GM12892 (cell line): ENCODE measurements at regions not wholly inside any gene's neighbourhood (a gene's known extent, or its start where the extent isn't known, plus 50 kb on each side); places are given as distances from the start of the nearest gene placed in this dataset.
"Not testable (repeated sequence)": the region's sequence is repeated elsewhere in the genome, so short reads cannot be mapped to it uniquely, and the experiment has no call there.

ENCODE experiments used
- DNase-seq: peaks from one replicate; pipeline ENCODE4 v3.0.0; 2011; ENCODE audit not compliant: insufficient read length
- FAIRE-seq: peaks from 2 replicates; lab custom pipeline; 2011; peaks lifted over from hg19 to GRCh38; lab: Jason Lieb, UNC
- POLR2A ChIP-seq: IDR thresholded peaks from 2 replicates; pipeline ENCODE4 v1.6.1; 2011; ENCODE audit warnings: low read depth, low read length, control low read depth
- POLR2AphosphoS5 ChIP-seq: IDR thresholded peaks from 2 replicates; pipeline ENCODE4 v1.6.1; 2011; ENCODE audit warnings: low read depth, low read length, control low read depth
- TAF1 ChIP-seq: IDR thresholded peaks from 2 replicates; pipeline ENCODE4 v1.6.1; 2011; ENCODE audit warnings: low read depth, mild to moderate bottlenecking, control low read depth, low read length, borderline replicate concordance

DNA sequence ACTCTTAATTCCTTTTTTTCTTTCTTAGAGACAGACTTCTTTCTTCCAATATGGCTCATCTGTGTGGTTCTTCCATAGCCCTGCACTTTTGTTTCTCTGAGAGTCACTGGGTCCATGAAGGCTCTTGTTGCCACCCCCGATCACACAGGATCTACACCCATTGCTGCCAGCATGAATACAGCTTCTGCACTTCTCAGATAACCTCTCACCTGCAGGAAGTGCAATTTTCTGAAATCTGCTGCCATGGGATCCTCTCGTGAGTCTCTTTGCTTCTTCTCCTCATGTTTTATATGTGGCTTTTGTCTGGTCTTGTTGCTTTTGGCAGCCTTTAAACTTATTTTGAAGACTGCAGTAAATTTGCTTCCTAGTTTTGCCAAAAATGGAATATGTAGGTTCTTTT, 171.2 kb downstream of the TMEM167A start:
- DNase-seq (no peak), FAIRE-seq (no peak)
- no peak for TF ChIP-seq POLR2AphosphoS5
- no peak for TF ChIP-seq POLR2A
- no peak for TF ChIP-seq TAF1

DNA sequence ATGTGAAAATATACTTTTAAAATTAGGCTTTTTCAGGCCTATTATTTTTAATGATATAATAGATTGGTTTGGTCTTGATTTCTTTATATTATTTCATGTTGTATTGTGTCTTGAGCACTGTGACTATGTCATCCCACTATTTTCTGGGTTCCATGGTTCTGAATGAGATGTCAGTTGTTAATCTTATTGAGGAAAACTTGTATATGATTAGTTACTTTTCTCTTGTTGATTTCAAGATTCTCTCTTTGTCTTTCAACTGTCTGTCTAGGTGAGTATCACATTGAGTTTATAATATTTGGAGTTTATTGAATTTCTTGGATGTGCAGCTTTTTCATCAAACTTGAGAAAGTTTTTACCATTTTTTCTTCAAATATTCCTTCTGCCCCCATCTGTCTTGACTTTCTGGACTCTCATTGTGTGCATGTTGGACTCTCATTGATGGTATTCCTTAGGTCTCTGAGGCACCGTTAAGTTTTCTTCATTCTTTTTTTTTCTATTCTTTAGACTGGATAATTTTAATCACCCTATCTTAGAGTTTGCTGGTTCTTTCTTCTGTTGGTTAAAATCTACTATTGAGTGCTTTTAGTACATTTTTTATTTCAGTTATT, 175.8 kb downstream of the TMEM167A start:
- TF ChIP-seq TAF1: no peak
- no peak for TF ChIP-seq POLR2A
- no peak for TF ChIP-seq POLR2AphosphoS5
- DNase-seq: no peak
- FAIRE-seq: no peak

DNA sequence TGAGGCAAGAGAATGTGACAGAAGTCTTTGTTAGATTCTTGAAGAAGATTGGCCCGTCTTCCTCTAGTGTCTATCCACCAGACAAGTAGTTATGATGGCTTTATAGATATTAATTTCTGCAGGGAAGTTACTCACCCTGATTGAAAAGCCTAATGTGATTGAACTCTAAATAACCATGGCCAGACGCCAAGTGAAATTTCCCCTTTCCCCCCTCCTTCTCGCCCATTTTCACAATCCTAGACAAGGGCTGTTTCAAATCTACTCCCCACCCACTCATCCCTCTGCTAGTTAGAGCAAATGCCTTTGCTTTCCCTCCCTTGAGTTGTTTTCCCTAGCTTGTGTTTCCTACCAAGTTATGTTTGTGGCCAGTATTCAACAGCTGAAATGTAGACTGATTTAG, 182.5 kb downstream of the TMEM167A start:
- DNase-seq: no peak
- no peak for FAIRE-seq
- TF ChIP-seq POLR2A: no peak
- TF ChIP-seq POLR2AphosphoS5: no peak
- no peak for TF ChIP-seq TAF1

- FAIRE-seq (no peak), DNase-seq (no peak)
- TF ChIP-seq POLR2A: no peak
- TF ChIP-seq TAF1: no peak
- TF ChIP-seq POLR2AphosphoS5: no peak
These were observed 188.1 kb downstream of the TMEM167A start for GRCh38 chr5:82889088-82889487.

DNA sequence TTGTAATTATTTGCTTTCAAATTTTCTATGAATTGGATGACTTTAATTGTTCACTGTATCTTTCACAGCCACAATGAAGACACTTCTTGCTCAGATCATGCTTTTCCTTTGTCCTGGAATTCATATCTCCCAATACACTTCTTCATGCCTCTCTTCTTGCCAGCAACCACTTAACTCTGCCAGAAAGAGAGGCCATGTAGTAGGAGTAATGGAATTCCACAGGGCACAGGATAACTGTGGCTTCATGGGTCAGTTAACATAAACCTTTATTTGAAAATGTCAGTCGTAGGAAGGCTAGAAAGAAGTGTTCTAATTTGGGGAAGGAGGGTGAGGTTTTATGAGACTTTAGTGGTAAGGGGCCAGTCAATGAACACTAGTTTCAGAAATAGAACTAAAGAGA, 190.3 kb downstream of the TMEM167A start:
- DNase-seq (no peak), FAIRE-seq (peak; percentile 65)
- no peak for TF ChIP-seq POLR2A
- TF ChIP-seq POLR2AphosphoS5: no peak
- no peak for TF ChIP-seq TAF1

DNA sequence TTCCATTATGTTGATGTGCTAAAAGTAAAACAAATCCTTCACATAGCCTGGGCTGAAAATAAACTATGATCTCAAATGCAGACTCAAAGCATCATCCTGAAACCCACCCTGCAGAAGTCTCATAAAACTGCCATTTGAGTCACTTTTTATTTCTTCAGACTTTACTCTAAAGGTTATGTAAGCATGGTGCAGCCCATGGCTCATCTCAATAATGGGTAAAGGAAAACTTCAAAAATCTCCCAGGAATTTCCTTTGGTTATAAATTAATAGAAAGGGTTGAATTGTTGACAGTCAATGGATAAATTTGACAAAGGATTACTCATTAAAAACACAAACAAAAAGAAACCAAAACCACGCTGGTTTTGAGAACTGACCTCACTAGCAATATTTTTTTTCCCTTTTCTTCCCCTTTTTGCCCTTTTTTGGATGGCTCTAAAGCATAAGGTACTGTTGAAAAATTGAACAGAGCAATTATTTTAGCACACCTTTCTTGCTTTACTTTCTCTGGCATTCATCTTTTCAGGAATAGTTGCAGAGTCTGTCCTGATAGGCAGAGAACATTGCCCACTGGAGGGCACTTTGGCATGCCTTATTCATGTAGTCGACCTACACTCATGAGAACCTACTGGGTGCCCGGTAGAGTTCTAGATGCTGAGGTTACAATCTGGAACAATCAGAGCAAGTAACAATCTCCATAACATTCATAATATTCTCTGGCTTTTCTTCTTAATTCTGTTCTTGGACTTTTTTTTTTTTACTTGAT, 191.4 kb downstream of the TMEM167A start:
- FAIRE-seq (peak; percentile 78), DNase-seq (no peak)
- TF ChIP-seq TAF1 (no peak), POLR2A (no peak), POLR2AphosphoS5 (no peak)

DNA sequence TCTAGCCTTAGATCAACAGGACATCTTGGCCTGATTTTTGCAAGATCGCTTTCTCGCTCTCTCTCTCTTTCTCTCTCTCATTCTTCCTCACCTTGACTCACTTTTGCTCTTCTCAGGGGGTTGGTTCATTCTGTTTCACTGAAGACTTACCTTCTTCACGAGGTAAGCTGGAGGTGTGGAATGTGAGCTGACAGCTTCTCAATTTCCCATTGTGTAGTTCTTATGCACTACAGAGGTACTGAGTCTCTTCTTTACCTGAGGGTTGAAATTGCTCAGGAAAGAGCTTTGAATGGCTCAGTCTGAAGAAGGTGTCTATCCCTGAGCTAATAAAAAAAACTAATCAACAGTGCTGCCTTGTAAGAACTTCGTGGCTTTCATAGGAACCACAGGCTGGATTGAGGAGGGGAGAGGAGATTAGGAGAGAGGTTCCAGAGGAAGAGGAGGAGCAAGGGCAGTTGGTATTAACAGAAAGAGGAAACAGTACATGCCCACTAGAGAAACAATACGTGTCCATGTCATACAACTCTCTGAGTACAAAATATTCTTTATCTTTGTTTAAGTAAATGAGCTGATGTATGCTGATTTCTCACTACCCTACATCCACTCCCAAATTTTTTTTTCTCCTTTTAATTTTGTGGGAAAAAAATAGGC, 192.2 kb downstream of the TMEM167A start:
- FAIRE-seq (no peak), DNase-seq (no peak)
- TF ChIP-seq TAF1: no peak
- TF ChIP-seq POLR2A: no peak
- no peak for TF ChIP-seq POLR2AphosphoS5

DNA sequence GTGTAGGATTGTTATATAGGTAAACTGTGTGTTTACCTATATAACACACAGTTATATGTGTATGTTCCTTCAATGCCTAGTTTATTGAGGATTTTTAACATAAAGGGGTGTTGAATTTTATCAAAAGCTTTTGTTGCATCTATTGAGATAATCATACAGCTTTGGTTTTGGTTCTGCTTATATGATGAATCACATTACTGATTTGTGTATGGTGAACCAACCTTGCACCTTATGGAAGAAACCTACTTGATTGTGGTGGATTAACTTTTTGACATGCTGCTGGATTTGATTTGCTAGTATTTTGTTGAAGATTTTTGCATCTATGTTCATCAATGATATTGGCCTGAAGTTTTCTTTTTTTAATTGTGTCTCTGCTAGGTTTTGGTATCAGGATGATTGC, 194.9 kb downstream of the TMEM167A start:
- DNase-seq (no peak), FAIRE-seq (no peak)
- no peak for TF ChIP-seq TAF1
- TF ChIP-seq POLR2AphosphoS5: no peak
- no peak for TF ChIP-seq POLR2A

GRCh38 chr5:82881571-82882174, 195.5 kb downstream of the TMEM167A start:
- TF ChIP-seq POLR2A: no peak
- no peak for TF ChIP-seq POLR2AphosphoS5
- no peak for TF ChIP-seq TAF1
- no peak for DNase-seq
- FAIRE-seq: no peak

GRCh38 chr5:82879089-82879488, 198.1 kb downstream of the TMEM167A start:
- DNase-seq (no peak), FAIRE-seq (no peak)
- TF ChIP-seq TAF1 (no peak), POLR2A (no peak), POLR2AphosphoS5 (no peak)

DNA sequence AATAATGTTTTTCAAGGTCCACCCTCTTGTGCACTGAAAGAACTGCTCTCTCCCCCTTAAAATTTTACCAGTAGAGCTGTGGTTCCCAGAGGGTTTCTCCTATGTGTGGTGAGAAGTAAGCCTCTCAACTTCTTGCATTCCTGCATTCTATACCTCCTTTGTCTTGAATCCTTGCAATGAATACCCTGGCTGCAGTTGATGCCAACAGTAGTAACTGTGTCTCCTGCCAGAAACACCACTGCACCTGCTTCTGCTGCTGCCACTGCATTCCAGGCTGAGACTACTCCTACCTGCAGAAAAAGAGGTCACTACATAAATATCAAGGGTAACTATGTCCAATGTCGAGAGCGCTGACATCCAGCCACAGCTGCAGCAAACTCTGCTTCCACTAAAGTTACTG, 203.7 kb downstream of the TMEM167A start:
- DNase-seq: no peak
- TF ChIP-seq POLR2AphosphoS5: no peak
- no peak for TF ChIP-seq POLR2A
- TF ChIP-seq TAF1: no peak
- no peak for FAIRE-seq

- FAIRE-seq, DNase-seq: not testable (repeated sequence)
These were observed 204.6 kb downstream of the TMEM167A start for GRCh38 chr5:82872321-82873288.
